HG02970 (cell line): ENCODE measurements at regions not wholly inside any gene's neighbourhood (a gene's known extent, or its start where the extent isn't known, plus 50 kb on each side); places are given as distances from the start of the nearest gene placed in this dataset.

Source experiments
- ATAC-seq: cut with Tn5 transposase; IDR thresholded peaks from one replicate; pipeline ENCODE4 v1.9.1; 2021; ENCODE audit warnings: mild to moderate bottlenecking, moderate library complexity, moderate number of reproducible peaks; ENCODE audit not compliant: unreplicated experiment, low FRiP score

DNA sequence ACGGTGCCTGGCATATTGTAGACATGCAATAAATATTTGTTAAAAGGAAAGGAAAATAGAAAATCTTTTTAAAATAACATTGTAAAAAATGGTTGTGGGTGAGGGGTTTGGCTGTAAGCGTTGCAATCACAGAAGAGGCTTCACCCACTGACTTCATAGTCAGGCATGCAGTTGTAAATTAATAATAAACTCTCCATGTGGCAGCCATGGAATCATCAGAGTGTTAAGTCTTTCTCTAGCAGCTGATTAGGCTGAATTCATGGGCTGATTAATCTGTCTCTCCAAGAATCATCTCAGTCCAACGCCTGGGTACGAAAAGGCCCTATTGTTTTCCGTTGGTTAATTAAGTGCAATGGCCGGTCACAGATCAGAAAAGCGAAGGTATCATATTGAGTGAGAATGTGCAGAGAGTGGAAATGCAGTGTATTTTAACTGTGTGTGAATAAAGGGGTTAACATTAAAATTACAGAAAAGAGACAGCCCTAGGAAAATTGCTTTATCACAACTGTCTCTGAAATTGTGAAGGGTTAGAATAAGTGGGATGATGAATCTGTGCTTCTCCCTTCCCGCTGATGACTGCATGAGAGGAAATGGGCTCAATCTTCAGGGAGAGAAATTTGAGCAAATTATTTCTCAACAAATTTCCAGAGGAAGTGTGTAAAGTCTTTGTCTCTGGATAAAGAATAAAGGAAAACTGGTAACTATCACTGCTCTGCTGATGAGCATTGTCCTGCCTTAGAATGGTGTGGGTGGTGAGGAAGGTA, 269.0 kb downstream of the FAM76B start:
- no peak for ATAC-seq

DNA sequence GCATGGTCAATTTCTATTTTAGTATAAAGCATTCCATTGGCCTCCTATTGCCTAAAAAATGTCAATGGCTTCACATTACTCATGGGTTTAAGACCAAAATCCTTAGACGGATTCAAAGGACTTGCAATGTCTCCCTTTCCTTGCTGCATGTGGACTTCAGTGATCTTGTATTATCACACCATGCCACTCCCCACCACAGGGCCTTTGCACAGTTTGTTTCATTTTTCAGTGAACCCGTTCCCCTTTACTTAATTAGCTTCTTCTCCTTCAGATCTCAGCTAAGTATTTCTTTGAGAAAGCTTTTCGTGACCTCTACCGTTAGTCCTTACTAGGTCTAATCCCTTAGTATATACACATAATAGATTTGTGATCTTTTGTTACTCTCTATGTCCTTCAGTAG, 269.7 kb downstream of the FAM76B start:
- no peak for ATAC-seq

DNA sequence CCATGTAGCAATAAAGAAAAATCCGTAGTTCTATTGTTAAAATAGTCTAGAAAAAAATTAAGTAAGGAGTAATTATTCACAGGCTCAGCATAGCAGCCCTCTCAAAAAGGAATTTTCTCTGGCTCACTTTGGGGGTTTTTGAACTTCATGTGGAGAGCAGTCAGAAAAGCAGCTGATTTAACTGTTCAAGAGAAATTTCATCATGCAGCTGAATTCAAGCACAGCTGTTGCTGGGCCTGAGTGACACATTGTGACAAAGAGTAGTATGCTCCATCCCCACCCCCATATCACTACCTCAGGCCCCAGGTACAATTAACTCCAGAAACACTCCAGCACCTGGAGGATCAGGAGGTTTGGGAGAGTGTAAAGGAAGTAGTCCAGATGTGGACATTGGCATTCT, 272.1 kb downstream of the FAM76B start:
- no peak for ATAC-seq

DNA sequence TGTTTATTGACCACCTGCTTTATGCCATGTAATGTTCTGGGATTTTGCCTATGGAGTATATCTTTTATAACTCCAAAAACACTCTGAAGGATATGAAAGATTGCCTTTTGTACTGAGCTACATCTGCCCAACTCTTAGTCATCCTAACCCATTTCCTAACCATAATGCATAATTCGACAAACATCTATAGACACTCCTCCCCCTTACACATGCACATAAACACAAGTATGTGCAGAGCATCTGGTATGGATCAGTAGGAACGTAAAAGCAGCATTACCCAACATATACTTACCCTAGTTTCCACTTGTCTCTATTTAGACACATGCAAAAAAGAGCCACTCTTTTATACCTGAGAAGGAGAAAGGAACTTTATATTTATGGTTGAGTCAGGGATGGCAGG, 272.8 kb downstream of the FAM76B start:
- ATAC-seq: no peak

DNA sequence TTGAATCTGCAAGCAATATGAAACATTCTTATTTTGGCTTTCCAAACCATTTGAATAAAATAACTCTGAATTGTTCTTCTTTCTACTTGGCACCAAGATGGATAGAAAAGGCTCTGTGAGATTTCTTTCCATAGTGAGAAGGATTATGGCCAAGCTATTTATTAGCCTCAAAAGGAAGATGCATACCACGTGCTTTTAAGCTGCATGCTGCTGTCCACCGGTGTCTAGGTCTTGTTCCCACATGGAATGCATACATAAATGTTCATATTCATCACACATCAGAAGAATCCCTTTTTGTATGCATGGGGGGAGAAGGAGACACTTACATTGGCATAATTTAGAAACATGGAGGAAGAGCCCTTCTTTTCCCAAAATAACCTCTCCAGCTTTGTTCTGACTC, 273.4 kb downstream of the FAM76B start:
- no peak for ATAC-seq

DNA sequence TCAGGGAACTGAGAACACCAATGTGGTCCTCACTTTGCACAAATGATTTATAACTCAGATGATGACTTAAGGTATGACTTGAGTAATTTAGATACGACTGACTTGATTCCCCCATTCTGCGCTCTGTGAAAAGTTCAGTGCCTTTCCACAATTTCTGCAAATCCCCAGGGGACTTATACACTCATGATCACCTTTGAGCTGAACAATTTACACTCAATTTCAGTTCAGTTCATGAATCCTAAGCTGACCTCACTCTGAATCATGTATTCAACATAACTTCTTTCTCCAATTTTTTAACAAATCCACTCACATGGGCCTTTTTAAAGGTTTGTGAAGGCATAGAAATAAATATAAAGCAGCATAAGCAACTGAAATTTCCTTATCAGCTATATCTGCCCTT, 274.2 kb downstream of the FAM76B start:
- ATAC-seq: no peak

DNA sequence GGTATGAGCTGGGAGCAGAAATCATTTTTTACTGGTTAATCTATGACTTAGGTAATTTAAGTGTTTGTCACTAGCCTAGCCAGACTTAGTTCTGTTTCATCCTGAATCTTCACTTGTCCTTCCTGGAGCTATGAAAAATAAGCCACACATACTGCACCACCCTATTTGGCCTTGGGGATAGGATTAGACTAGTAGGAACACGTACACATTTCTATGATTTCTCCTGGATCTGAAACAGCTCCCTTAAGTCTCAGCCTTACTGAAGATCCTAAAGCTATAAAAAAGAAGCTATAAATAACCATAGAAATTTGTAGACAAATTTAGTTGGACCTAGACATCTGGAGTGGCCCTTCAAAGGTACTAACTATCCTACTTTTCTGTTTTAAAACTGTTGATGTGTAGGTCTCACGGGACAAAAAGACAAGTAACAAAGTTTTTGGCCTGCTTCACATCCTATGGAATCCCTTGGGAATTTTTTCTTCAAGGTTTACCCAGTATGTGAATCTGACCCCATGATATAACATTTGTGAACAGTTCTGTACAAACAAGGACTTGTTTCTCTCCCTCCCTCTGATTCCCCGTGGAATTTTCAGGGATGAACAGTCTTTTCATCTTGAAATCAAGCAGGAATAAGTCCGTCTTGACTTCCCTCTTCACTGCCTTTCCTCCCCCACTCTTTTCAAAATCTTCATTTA, 275.0 kb downstream of the FAM76B start:
- ATAC-seq: no peak

DNA sequence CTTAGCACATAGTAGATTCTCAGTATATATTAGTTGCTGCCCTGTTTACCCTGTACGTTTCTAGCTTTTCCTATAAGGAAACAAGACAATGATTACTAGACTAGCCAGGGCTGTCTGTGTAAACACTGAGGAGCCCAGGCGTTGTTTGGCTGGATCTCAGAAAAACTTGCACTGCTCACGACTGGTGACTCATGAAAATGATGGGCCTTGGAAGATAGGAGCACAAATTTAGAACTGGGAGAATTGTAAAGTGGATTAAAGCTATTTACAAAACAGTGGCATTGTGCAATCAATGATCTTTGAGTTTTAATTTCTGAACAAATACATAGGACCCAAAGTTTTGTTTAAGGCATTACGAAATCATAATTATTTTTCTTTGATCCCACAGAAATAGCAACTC, 276.9 kb downstream of the FAM76B start:
- no peak for ATAC-seq

DNA sequence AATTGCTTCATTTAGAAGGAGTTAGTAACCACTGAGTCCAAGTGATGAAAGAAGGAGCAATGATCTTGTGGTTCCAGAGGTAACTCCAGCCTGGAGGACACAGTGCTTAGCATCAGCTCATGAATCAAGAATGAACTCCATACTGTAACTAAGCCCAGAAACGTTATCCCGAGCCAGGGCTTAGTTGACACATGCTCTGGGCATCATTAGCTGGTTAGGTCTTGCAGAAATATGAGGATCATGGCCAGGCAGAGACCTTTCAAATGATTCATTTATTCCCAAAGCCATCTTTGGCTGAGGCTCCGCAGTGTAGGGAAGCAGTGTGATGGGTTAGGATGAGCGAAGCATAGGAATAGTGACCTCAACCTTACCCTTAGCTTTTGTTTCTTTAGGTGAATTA, 277.4 kb downstream of the FAM76B start:
- ATAC-seq: no peak

DNA sequence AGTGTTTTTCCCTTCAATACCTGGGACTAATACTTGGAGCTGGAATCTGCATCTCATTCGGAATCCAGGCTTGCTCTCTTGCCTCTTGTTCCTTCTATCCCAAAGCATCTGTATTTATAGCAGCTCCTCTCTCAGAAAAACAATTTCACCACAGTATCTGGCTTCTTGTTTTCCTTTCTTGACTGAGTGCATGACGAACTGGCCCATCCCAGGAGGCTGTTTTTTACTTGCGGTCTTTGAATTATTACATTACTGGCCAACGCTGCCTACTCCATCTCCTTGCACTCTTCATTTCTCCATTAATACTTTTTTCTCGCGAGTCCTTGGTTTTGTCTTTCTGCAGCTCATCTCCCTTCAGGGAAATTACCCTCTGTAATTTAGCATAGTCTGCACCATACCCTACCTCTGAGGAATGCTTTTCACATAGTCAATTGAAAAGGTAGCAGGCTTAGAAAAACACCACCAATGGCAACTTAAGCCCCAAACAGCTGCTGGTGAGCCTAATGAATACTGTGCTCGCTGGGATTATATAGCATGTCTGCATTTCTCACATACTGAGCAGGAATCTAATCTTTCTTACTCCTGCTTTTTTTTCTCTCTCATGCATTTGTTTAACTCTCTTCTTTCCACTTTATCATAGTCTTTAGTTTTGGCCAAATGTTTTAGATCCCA, 277.4 kb upstream of the SESN3 start:
- no peak for ATAC-seq

DNA sequence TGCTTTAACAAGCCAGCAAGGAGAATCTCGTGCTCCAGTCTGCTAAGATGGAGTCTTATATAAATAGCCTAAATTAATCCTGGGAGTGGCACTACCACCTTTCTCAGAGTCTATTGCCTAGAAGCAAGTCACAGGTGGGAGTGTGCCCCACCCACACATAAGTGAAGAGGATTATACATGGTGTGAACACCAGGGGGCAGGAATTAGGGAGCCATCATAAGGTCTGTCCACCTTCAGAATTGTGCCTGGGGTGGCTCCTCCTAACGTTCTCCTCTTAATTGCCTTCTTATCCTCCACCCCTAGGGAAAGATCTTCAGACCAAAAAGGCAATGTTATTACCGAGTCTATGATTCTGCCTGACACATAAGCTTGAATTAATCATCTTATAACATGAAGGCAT, 276.8 kb upstream of the SESN3 start:
- no peak for ATAC-seq

DNA sequence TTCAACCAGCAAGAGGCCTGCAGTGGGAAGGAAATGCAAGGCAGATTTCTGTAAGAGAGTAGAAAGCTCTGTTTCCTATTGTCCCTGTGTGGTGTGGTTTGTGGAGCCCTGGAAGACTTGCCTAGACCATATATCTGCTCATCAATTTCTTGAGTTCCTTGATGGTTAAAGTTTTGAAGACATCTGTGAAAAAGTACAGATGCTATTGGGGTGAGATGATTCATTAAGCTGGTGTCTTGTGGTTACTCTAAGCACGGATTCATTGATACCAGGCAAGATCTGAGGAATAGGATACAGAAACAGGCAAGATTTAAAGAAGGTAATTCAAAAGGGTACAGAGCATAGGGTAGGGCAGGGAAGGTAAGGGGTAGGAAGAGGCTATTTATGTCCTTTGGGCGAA, 275.8 kb upstream of the SESN3 start:
- no peak for ATAC-seq

DNA sequence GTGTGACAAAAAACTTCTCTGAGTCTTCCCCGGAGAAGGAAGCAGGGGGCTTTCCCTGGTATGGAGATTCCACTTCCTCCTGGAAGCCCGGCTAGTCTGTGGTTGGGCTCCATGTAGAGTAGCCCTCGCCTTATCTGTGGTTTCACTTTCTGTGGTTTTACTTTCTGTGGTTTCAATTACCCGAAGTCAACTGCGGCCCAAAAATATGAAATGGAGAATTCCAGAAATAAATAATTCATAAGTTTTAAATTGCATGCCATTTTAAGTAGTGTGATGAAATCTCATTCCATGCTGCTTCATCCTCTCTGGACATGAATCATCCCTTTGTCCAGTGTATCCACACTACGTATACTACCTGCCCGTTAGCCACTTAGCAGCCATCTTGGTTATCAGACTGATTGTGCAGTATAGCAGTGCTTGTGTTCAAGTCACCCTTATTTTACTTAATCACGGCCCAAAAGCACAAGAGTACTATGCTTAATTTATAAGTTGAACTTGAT, 275.0 kb upstream of the SESN3 start:
- ATAC-seq: no peak

DNA sequence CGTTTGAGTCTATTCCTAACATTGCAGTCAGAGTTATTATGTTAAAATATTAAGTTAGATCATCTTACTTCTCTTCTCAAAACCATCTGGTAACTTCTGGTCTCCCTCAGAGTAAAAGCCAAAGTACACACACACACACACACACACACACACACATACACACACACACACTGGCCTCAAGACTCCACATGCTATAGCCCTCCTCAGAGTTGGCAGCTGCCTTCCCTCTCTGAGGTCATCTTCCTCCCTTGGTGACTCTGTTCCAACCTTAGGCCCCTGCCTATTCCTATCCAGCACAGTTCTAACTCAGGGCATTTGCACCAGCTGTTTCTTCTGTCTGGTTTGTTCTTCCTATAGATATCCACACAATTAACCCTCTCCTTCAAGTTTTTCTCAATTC, 272.0 kb upstream of the SESN3 start:
- no peak for ATAC-seq

DNA sequence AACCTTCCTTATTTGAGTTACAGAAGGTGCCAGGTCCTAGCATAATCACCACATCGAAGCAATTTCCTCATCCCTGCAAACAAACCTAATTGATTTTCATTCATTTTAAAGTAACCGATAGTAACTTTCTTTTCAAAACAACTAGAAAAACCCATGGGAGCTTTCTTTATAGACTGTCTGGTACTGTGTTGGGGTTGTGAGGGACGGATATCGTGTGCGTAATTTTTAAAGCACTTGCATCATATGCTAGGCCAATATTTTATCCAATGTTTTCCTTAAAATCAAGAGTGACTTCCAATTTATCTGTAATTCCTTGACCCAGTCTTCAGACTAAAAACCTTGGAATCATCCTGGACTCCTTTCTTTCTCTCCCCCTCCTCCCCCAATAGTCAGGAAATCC, 271.5 kb upstream of the SESN3 start:
- ATAC-seq: no peak

DNA sequence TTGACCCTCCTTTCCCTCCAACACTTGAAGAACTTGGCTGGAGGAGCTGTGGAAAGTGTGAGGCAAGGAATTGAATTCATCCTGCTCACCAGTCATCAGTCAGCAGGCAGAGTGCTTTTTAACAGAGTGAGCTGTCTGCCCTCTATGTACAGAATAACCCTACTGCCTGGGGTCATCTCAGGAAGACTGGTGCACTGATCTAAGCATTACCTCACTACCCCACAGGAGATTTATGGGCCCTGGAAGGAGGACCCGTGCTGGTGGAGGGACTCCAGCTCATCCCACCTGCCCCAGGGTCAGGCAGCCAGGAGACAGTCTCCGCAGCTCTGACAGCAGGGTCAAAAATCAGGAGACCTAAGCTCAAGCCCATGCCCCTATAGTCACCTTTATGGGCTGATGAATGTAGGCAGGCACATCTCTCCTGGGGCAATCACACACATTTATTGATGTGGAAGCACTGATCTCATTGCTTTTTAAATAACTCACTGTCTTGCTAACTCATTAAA, 270.8 kb upstream of the SESN3 start:
- ATAC-seq: no peak

DNA sequence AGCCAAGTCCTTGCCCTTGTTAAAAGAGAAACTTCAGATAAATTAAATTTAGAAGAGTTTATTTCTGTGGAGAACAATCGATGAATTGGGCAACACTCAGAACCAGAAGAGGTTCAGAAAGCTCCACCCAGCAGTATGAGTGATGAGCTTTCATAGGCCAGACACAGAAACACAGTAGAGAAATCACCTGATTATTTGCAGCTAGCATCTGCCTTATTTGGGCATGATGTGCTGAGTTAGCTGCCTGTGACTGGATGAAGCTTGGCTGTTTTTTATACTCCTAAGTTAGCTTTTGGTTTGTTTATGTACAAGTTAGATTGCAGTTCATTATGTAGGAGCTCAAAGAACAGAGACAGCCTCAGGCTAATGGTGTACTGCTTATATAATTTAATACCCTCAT, 269.5 kb upstream of the SESN3 start:
- no peak for ATAC-seq

DNA sequence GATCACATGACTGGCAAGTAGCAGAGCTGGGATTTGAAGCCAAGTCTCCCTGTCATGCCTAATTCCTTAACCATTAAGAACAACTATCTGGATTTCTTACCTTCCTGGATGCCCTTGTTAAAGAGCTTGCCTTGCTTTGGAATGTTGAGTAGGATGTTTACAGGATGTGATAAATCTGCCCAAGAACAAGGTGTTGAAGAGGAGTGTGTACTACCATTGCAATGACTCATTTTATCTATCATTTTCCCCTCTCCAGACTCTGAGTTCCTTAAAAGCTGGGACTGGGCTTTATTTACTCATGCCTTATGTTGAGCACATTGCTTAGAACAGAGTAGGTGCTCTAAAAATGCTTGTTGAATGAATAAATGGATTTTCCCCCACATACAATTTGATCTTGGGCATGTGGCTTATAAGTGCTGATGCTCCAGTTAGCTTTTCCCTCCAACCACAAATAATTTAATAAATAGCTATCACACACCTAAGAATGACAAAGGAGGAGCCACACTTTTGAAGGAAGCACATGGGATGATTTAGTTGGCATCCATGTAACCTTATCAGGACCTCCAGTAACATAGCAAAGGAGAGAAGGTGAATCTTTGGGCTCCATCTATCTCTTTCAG, 268.6 kb upstream of the SESN3 start:
- no peak for ATAC-seq

DNA sequence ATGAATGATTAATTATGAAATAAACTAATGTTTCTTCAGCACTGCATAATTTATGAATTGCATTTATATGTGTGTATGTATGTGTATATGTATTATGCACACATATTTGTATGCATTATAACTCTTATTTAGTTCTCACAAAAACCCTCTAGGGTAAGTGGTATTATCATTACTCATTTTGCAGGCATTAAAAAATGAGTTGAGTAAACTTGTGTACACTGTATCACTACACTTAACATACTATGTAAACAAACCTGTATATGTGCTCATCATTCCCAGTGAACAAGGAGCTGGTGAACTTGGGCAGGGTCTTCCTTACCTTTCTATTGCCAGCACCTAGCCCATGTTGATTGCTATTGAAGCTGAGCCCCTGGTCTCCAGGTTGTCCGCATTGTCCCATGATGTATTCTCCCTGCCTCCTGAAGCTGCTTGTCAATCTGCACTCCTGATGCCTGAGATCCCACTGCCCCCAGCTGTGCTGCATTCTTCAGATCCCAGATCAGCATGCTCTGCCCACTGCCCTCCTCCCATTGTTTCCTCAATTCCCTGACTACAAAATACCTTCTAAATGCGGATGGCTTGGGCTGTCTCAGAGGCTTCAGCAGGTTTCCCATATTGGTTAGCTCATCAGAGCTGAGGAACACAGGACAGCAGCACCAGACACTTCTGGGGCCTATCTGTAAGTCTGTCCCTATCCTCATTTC, 267.9 kb upstream of the SESN3 start:
- ATAC-seq: no peak

DNA sequence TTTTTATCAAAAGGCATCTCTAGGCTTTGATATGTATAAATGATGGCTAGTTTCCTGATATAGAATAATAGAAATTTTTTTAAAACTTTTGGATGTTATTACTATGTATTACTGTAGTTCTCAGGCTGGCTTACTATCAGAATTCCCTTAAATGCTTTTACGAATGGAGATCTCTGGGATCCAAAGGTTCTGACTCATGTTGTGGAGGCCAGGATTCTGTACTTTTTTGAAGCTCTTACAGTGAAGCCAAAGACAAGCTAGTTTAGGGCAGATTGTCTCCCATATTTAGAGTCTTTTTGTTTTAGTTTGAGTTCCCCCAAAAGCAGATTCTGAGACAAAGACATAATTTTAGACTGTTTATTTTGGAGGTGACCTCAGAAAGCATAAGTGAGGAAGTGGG, 265.9 kb upstream of the SESN3 start:
- ATAC-seq: no peak
